Raji (cell line): ENCODE measurements at regions not wholly inside any gene's neighbourhood (a gene's known extent, or its start where the extent isn't known, plus 50 kb on each side); places are given as distances from the start of the nearest gene placed in this dataset.

Source experiments
- POLR2A ChIP-seq: IDR thresholded peaks from 2 replicates; pipeline ENCODE4 v1.6.1; 2011; ENCODE audit warnings: low read depth, low read length, control low read depth; ENCODE audit not compliant: insufficient read depth

DNA sequence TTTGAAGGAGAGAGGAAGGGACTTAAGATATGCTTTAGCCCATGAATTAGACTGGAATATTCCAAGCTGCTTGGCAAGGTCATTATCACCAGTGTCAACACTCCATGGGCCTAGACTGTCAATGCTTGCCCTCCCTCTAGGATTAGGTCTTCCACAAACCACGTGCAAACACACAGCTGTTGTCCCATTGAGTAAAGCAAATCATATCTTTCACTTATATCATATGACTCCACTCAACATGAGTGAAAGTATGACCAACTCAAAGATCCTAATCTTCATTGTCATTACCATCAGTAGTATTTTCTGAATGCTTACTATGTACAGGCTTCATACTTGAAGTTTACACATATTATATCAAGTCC is 57.0 kb upstream of the GRAMD2B start:
- TF ChIP-seq POLR2A: no peak

DNA sequence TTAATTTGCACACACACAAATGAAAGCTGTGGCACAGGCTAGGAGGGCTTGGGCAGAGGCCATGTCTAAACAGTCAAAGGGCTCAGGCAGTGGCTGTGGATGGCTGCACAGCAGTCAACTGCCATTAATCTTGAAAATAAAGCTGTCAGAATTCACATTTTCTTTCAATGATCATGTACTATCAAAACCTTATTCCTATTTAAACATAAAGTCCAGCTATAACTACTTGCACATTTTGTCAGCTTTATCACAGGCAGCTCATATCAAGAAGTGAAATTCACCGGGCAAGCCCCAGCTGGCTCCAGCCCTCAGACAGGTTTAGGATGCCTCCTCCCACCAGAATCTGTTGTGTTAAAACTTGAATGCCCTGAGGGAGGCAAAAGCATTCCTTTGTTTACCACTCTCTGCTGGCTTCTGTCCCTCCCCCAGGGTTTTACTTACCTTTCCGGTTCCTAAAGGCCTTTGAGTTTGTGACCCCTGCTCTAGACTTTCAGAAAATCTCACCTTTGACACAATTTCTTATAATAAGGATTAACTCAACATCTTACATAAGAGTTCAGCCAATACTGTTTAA is 54.9 kb upstream of the GRAMD2B start:
- no peak for TF ChIP-seq POLR2A

DNA sequence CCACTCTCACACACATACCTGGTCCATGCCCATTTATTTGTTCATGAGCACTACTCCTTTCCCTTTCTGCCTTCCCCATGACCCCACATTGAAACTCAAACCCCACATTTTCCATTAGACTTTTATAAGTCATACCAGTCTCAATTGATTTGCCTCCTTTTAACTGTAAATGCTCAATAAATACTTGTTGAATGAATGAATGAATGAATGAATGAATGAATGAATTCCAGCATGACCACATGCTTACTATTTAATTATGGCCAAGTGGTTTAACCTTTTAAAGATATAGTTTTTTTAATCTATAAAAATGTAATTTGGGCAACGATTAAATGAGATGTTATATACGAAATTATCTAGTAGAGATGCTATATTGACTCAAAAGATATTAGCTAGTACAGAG is 54.1 kb upstream of the GRAMD2B start:
- no peak for TF ChIP-seq POLR2A

DNA sequence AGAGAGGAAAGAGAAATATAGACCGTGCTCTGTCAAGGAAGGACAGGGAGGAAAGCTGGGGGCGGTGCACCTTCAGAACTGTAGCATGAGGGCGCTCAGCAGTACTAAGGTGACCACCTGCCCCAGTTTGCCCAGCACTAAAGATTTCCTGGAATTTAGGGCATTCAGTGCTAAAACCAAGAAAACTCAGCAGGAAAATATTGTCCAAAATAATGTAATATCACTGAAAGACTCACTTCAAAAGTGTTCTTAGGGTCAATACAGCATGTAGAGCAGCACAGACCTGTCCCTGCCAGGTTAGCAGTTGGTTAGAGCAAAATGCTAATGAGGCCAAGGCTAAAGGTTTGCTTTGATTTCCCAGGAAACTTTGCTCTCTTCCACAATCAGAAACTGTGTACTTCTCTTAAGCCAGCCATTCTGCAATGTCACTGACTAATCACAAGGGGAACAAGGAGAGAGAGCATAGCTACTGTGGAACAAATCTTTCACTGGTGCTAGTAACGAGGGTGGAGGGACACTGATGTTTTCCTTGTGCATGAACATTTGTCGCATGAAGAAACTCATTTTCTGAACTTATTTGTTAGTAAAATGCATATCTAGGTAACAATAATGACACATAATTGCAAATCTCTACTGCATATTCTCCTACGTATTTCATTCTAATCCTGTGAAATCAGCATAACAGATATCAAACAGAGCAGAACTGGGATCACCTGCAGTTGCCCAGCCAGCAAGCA is 53.0 kb upstream of the GRAMD2B start:
- no peak for TF ChIP-seq POLR2A

DNA sequence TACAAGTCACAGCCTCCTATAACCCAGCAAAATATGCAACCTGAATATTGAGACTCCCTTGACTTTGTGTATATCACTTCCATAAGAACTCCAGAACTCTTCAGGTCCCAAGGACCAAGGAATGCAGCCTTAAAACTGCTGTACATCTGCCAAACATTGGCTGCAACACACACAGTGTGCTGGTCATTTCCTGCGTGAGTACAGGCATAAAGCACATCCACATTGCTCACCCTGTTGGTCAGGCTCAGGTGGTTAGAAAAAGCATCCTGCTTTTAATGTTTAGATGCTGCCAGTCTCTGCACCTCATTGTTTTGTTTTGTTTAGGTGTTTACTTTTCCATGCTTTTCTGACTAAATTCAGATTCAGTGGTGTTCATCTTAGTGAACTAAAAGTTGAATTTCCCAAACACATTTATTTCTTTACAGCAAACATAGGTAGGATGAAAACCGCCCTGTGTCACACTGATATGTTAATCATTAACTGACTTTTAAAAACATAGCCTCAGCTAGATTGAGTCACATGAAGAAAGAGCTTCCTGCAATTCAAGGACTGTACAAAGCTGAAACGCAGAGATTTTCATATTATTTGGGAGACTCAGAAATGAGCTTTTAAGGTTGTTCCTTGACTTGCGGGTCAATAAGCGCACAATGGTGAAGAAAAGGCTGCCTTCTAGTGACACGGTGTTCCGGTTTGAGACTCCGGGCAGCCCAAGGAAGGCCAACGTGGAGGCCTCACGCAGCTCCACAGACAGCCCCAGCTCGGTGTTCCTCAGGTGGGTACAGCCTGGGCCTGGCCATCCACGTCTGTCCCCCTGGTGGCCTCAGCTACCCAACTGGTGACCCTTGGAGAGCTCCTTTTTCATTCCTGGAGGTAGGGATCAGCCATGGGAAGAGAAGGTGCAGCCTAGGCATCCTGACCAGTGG is 52.2 kb upstream of the GRAMD2B start:
- no peak for TF ChIP-seq POLR2A

DNA sequence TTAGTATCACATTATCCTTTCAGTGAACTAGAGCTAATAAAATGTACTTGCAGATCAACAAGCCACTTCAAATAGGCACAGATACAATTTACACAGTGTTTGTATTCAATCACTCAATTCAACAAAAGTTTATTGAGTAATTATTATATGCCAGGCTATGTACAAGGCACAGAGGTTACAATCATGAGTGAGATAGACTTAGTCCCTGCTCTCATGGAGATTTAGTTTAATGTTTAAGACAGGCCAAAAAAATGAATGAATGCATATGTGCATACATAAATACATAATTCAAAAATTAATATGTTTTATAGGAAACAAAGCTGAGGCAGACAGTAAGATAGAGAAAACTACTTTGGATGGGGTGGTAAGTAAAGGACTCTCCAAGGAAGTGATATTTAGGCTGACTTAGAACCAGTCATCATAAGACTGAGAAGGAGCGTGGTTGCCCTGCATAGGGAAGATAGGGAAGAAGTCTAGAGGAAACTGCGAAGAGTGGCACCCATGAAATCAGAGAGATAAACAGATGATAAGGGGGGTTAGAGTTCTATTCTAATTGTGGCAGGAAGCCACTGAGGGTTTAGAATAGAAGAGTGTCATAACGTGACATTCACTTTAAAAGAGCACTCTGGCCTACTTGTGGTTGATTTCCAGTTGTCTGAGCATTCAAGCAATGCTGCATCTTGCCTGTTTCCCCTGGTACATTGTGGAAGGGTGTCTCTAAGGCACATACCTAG is 49.7 kb upstream of the GRAMD2B start:
- TF ChIP-seq POLR2A: no peak
